Lower lobe of right lung (tissue), 2 donors: ENCODE measurements at regions not wholly inside any gene's neighbourhood (a gene's known extent, or its start where the extent isn't known, plus 50 kb on each side); places are given as distances from the start of the nearest gene placed in this dataset.

ENCODE experiments used
- ATAC-seq, 2 donors: fragments of 200-7000 bp; cut with Tn5 transposase; one replicate each; pipeline ENCODE4 v1.9.1; 2020 to 2022; ENCODE audit warnings: mild to moderate bottlenecking in 2 of 2, moderate library complexity in 2 of 2
- DNase-seq: peaks from one replicate; pipeline ENCODE4 v3.0.0-alpha.2; 2020
- H3K27ac ChIP-seq: fragments of 200-600 bp; one replicate; pipeline ENCODE4 v1.8.0; 2022
- H3K27me3 ChIP-seq: fragments of 200-600 bp; one replicate; pipeline ENCODE4 v1.8.0; 2022; ENCODE audit warnings: low read depth
- H3K36me3 ChIP-seq: fragments of 200-600 bp; one replicate; pipeline ENCODE4 v1.8.0; 2022; ENCODE audit warnings: mild to moderate bottlenecking
- H3K4me1 ChIP-seq: fragments of 200-600 bp; one replicate; pipeline ENCODE4 v1.8.0; 2022
- H3K4me3 ChIP-seq: fragments of 200-600 bp; one replicate; pipeline ENCODE4 v1.8.0; 2022; ENCODE audit warnings: mild to moderate bottlenecking
- H3K9me3 ChIP-seq: fragments of 200-600 bp; one replicate; pipeline ENCODE4 v1.8.0; 2022
- intact Hi-C: fragments of 100-400 bp; cut with DNase I; formaldehyde crosslinking; loops from one replicate; pipeline ENCODE4 v1.11.0; 2022
- TF ChIP-seq, protein P1 (sequence below): fragments of 200-600 bp; IDR thresholded peaks from one replicate; pipeline ENCODE4 v1.8.0; 2022; ENCODE audit warnings: antibody characterized with exemption, mild to moderate bottlenecking
- donor health status: DM: no; HTN: yes; CAD: no; lungs with severe emphysema.

DNA sequence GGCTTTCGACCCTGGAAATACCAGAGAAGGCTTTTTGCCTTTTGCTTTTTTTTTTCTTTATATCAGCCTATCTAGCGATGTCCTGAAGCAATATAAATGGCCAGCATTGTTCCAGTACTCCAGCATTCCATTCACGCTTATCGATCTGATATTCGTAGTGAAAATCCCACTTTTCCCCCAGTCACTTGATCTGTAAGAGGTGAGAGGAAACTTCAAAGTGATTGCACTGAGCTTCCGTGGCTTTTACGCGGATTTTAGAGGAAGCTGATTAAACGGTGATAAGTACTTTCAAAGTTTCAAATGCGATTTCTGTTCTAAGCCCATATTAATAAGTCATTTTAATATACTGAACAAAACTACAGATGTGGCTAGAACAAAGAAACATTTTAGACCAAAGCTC is 725.5 kb downstream of the TRIML1 start:
- intact Hi-C loops, result no loop called here
- no peaks in the 10 kb centered on the region for H3K27me3 ChIP-seq
- no peaks in the 10 kb centered on the region for H3K9me3 ChIP-seq
- DNase-seq, result no peak
- no peaks in the 10 kb centered on the region for H3K36me3 ChIP-seq
- H3K4me1 ChIP-seq, result no peaks in the 10 kb centered on the region
- no peak overlapping the region for H3K27ac ChIP-seq
- ATAC-seq, result no peak
- TF ChIP-seq, protein P1, sequence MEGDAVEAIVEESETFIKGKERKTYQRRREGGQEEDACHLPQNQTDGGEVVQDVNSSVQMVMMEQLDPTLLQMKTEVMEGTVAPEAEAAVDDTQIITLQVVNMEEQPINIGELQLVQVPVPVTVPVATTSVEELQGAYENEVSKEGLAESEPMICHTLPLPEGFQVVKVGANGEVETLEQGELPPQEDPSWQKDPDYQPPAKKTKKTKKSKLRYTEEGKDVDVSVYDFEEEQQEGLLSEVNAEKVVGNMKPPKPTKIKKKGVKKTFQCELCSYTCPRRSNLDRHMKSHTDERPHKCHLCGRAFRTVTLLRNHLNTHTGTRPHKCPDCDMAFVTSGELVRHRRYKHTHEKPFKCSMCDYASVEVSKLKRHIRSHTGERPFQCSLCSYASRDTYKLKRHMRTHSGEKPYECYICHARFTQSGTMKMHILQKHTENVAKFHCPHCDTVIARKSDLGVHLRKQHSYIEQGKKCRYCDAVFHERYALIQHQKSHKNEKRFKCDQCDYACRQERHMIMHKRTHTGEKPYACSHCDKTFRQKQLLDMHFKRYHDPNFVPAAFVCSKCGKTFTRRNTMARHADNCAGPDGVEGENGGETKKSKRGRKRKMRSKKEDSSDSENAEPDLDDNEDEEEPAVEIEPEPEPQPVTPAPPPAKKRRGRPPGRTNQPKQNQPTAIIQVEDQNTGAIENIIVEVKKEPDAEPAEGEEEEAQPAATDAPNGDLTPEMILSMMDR, result no peak
- no peak overlapping the region for H3K4me3 ChIP-seq

DNA sequence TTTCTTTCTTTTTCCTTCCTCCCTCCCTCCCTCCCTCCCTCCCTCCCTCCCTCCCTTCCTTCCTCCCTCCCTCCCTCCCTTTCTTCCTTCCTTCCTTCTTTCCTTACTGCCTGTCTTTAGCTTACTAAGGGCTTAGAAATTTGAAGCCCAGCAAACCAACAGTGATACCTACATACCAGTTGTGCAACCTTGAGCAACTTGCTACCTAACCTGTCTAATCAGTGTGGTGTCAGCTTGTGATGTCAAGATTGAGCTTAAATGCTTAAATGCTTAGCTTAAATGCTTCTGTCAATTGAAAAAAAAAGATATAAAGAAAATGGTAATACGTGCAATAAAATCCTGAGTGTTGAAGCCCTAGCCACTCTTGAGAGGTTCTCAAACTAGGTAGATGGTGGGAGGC is 728.6 kb downstream of the TRIML1 start:
- no peak overlapping the region for H3K4me3 ChIP-seq
- no peaks in the 10 kb centered on the region for H3K27me3 ChIP-seq
- no peaks in the 10 kb centered on the region for H3K36me3 ChIP-seq
- H3K9me3 ChIP-seq, result no peaks in the 10 kb centered on the region
- TF ChIP-seq, protein P1, result no peak
- ATAC-seq (no peak), DNase-seq (no peak)
- intact Hi-C loops, result no loop called here
- H3K4me1 ChIP-seq, result no peaks in the 10 kb centered on the region
- H3K27ac ChIP-seq, result no peak overlapping the region

DNA sequence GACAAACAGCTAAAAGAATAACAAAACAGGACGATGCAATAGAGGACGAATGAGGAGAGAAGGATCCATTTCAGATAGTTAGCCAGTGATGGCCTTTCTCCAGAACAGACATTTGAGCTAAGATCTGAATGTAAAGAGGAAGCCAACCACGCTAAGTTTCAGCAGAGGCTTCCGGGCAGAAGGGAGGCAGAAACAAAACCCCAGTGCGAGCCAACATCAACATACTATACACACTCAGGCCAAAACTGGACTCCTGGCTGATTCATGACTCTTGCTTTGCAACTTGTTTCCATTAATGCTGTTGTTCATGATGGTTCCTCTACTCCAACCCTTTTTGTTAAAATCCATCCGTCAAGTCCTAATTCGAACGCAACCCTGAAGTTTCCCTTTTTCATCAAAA is 730.3 kb downstream of the TRIML1 start:
- ATAC-seq (no peak), DNase-seq (no peak)
- no peak overlapping the region for H3K27ac ChIP-seq
- no peaks in the 10 kb centered on the region for H3K36me3 ChIP-seq
- H3K27me3 ChIP-seq, result no peaks in the 10 kb centered on the region
- intact Hi-C loops, result no loop called here
- H3K4me1 ChIP-seq, result no peaks in the 10 kb centered on the region
- no peaks in the 10 kb centered on the region for H3K9me3 ChIP-seq
- H3K4me3 ChIP-seq, result no peak overlapping the region
- TF ChIP-seq, protein P1, result no peak

DNA sequence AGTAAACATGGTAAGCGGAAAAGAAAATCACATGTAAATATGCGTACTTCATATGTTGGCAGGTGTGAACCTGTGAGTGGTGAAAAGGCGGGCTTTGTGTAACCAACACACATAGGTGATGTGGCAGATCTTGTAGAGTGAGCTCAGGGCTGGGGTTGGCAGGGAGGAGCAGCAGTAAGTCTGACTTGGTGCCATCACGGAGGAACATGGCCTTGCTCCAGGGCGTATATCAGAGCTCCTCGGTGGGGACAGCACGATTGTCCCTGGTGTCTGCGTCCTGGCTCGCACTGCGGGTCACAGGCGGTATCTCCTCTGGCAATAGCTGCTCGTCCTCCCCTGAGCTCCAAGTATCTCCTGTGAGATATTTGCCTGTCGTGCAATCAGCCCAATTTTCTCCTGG is 733.6 kb downstream of the TRIML1 start:
- H3K4me3 ChIP-seq, result no peak overlapping the region
- no peaks in the 10 kb centered on the region for H3K9me3 ChIP-seq
- ATAC-seq (no peak), DNase-seq (no peak)
- H3K4me1 ChIP-seq, result no peaks in the 10 kb centered on the region
- no peaks in the 10 kb centered on the region for H3K36me3 ChIP-seq
- no peaks in the 10 kb centered on the region for H3K27me3 ChIP-seq
- intact Hi-C loops, result no loop called here
- TF ChIP-seq, protein P1, result no peak
- no peak overlapping the region for H3K27ac ChIP-seq

DNA sequence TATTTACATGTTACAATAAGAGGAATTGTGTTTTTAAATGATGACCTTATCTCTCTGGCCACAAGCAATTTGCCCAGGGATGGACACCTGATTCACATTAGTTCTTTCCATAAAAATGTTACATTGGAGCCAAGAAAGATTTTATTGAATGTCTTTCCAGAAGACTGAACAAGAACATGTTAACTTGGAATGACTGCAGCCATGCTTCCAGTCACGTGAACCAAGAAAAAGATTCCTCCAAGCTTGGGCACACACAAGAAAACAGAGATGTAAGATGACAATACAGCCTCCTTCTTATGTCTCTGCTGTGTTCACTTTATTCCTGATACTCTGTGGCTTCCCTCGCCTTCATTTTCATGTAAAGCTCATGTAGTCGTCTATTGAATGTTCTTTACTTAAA is 737.6 kb downstream of the TRIML1 start:
- H3K27ac ChIP-seq, result no peak overlapping the region
- no peaks in the 10 kb centered on the region for H3K36me3 ChIP-seq
- H3K4me3 ChIP-seq, result no peak overlapping the region
- no peaks in the 10 kb centered on the region for H3K9me3 ChIP-seq
- intact Hi-C loops, result no loop called here
- H3K27me3 ChIP-seq, result no peaks in the 10 kb centered on the region
- no peak for ATAC-seq
- TF ChIP-seq, protein P1, result no peak
- H3K4me1 ChIP-seq, result no peaks in the 10 kb centered on the region
- DNase-seq, result no peak

DNA sequence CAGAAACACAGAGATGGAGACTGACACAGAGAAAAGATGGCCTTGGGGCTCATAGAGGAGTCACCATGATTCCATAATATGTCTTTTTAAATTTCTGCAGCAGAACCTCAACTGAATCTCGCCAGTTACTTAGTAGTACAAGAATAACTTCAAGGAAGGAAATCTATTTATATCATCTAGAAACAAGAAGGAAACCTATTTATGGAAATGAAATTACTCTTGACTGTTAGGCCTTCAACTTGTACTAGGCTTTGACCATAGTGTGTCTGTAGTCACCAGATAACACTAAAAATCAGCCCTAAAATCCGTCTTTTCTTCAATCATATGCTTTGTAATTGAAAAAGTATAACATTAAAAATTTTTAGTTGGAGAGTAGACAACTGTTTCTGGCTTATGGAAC is 740.4 kb downstream of the TRIML1 start:
- H3K4me1 ChIP-seq, result no peaks in the 10 kb centered on the region
- ATAC-seq, result no peak
- TF ChIP-seq, protein P1, result no peak
- H3K9me3 ChIP-seq, result no peaks in the 10 kb centered on the region
- intact Hi-C loops, result no loop called here
- H3K27ac ChIP-seq, result no peak overlapping the region
- H3K4me3 ChIP-seq, result no peak overlapping the region
- no peaks in the 10 kb centered on the region for H3K36me3 ChIP-seq
- DNase-seq, result no peak
- H3K27me3 ChIP-seq, result no peaks in the 10 kb centered on the region
